WTC11 (cell line): ENCODE measurements at regions not wholly inside any gene's neighbourhood (a gene's known extent, or its start where the extent isn't known, plus 50 kb on each side); places are given as distances from the start of the nearest gene placed in this dataset.

Experiments
- ZBTB43 ChIP-seq: sonication (generic); formaldehyde crosslinking; IDR thresholded peaks from 2 replicates; pipeline ENCODE4 v1.8.1; 2023; ENCODE audit warnings: mild to moderate bottlenecking, missing genetic modification reagents
- ZSCAN18 ChIP-seq: fragments of 250-450 bp; sonication (Bioruptor Pico); IDR thresholded peaks from 2 replicates; pipeline ENCODE4 v2.1.2; 2022; ENCODE audit warnings: mild to moderate bottlenecking, moderate library complexity

DNA sequence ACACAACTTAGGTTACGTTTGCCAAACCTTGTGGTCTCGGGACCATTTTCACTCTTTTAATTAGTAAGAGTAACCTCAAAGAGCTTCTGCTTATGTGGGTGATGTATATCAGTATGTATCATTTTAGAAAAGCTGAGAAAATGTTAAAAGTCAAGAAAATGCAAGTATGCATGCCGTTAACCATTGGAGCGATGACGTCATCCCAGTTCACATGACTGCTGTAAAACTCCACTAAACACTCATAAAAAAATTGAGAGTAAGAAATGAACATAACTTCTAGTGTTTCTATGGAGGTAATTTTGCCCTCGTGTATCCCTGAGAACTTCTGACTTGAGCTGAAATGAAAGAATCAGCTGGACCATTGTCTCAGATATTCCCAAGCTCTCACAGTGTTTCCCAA, 250.0 kb upstream of the CDH4 start:
- TF ChIP-seq ZBTB43 (CRISPR knock-in tag) (no peak), ZSCAN18 (no peak)
